Stimulated activated CD4-positive, alpha-beta T cell treated with anti-CD3 and anti-CD28 coated beads, Interleukin-1b, Interleukin-23, amount 100 ng/mL, for 24 hours (primary cell): ENCODE measurements at regions not wholly inside any gene's neighbourhood (a gene's known extent, or its start where the extent isn't known, plus 50 kb on each side); places are given as distances from the start of the nearest gene placed in this dataset.

Experiments
- DNase-seq, 4 experiments: peaks; one replicate each; pipeline ENCODE4 v3.0.0-alpha.2; 2020; ENCODE audit warnings: low read depth in 4 of 4, low spot score in 1 of 4

GRCh38 chr9:89829346-89829745 is 224.5 kb downstream of the GADD45G start:
- no peak for DNase-seq

GRCh38 chr9:89835666-89836065 is 230.9 kb downstream of the GADD45G start:
- no peak for DNase-seq

GRCh38 chr9:89837162-89837933 is 232.5 kb downstream of the GADD45G start:
- DNase-seq = no peak

- DNase-seq = no peak
Observed at GRCh38 chr9:89837934-89838310, 233.1 kb downstream of the GADD45G start.

- DNase-seq = no peak
Observed at GRCh38 chr9:89838621-89839020, 233.8 kb downstream of the GADD45G start.

- DNase-seq = no peak
Observed at GRCh38 chr9:89839449-89839848, 234.6 kb downstream of the GADD45G start.

GRCh38 chr9:89839952-89840351 is 235.1 kb downstream of the GADD45G start:
- no peak for DNase-seq

- DNase-seq = no peak
Observed at GRCh38 chr9:89841456-89841855, 236.6 kb downstream of the GADD45G start.

GRCh38 chr9:89842267-89842768 is 237.5 kb downstream of the GADD45G start:
- no peak for DNase-seq

GRCh38 chr9:89843074-89843473 is 238.3 kb downstream of the GADD45G start:
- no peak for DNase-seq

- no peak for DNase-seq
Observed at GRCh38 chr9:89843591-89843990, 238.8 kb downstream of the GADD45G start.

- DNase-seq = no peak
Observed at GRCh38 chr9:89844075-89844474, 239.3 kb downstream of the GADD45G start.

GRCh38 chr9:89844535-89844934 is 239.7 kb downstream of the GADD45G start:
- DNase-seq = no peak

- DNase-seq = no peak
Observed at GRCh38 chr9:89845321-89845720, 240.5 kb downstream of the GADD45G start.

- DNase-seq = no peak
Observed at GRCh38 chr9:89845862-89846261, 241.1 kb downstream of the GADD45G start.

- DNase-seq = no peak
Observed at GRCh38 chr9:89848060-89849040, 243.5 kb downstream of the GADD45G start.

GRCh38 chr9:89849096-89849495 is 244.3 kb downstream of the GADD45G start:
- DNase-seq = no peak

GRCh38 chr9:89850153-89850552 is 245.3 kb downstream of the GADD45G start:
- no peak for DNase-seq

- no peak for DNase-seq
Observed at GRCh38 chr9:89850631-89851325, 246.0 kb downstream of the GADD45G start.

GRCh38 chr9:89853161-89853560 is 248.3 kb downstream of the GADD45G start:
- DNase-seq = no peak

- DNase-seq = no peak
Observed at GRCh38 chr9:89853931-89854330, 249.1 kb downstream of the GADD45G start.
